GM12878 (cell line): ENCODE measurements at regions not wholly inside any gene's neighbourhood (a gene's known extent, or its start where the extent isn't known, plus 50 kb on each side); places are given as distances from the start of the nearest gene placed in this dataset.

Experiments used
- ATAC-seq: fragments of 200-7000 bp; cut with Tn5 transposase; 3 replicates; pipeline ENCODE4 v1.9.1; 2020; ENCODE audit warnings: mild to moderate bottlenecking, moderate library complexity
- BruUV-seq: library from RNA; stranded (reverse); fragments of 400-500 nt; replicated peaks from 2 replicates; lab custom pipeline; 2021; lab: Mats Ljungman, UMichigan
- CTCF ChIA-PET: fragments of 300-600 bp; sonication (Branson Sonifier 250); formaldehyde crosslinking; extraction: SDS; loops from one replicate; lab custom pipeline; 2021; ENCODE audit warnings: inconsistent platforms; lab: Yijun Ruan, JAX
- POLR2A ChIA-PET: fragments of 350-600 bp; formaldehyde crosslinking; extraction: SDS; loops from one replicate; lab custom pipeline; 2021; ENCODE audit warnings: inconsistent platforms; lab: Charles Lee
- RAD21 ChIA-PET: fragments of 300-600 bp; sonication (Branson Sonifier 250); formaldehyde crosslinking; loops from one replicate; lab custom pipeline; 2023; ENCODE audit warnings: antibody characterized with exemption; ENCODE audit not compliant: unreplicated experiment; lab: Charles Lee
- SMC1A ChIA-PET: fragments of 300-600 bp; sonication (Branson Sonifier 250); formaldehyde crosslinking; loops from one replicate; lab custom pipeline; 2023; ENCODE audit not compliant: unreplicated experiment, uncharacterized antibody; lab: Charles Lee
- DNase-seq: peaks from one replicate; pipeline ENCODE4 v3.0.0-alpha.2; 2011; ENCODE audit warnings: low read depth, low spot score
- FAIRE-seq: peaks from 3 replicates; lab custom pipeline; 2011; peaks lifted over from hg19 to GRCh38; lab: Jason Lieb, UNC
- H2AFZ ChIP-seq: 2 replicates; pipeline ENCODE4 v1.6.0; 2011; ENCODE audit warnings: low read depth, low read length, control low read depth; ENCODE audit not compliant: control insufficient read depth
- H3K27ac ChIP-seq: 2 replicates; pipeline ENCODE4 v1.5.1; 2011; ENCODE audit warnings: control low read depth; ENCODE audit not compliant: control insufficient read depth, insufficient read depth
- H3K27me3 ChIP-seq, 2 experiments: replicated peaks in 1 of 2; 2 replicates each; pipeline versions ENCODE4 v1.6.0 to v1.6.1; 2011; ENCODE audit warnings: low read length in 1 of 2; ENCODE audit not compliant: control insufficient read depth in 2 of 2, insufficient read depth in 2 of 2
- H3K36me3 ChIP-seq, 2 experiments: 2 replicates each; pipeline ENCODE4 v1.5.1; 2011; ENCODE audit warnings: low read length in 1 of 2; ENCODE audit not compliant: control insufficient read depth in 2 of 2, insufficient read depth in 2 of 2
- H3K4me1 ChIP-seq: 2 replicates; pipeline ENCODE4 v1.6.1; 2011; ENCODE audit warnings: mild to moderate bottlenecking, low read length, moderate library complexity, mixed read lengths; ENCODE audit not compliant: control insufficient read depth, insufficient read depth
- H3K4me2 ChIP-seq: 2 replicates; pipeline ENCODE4 v1.6.0; 2011; ENCODE audit warnings: control low read depth; ENCODE audit not compliant: control insufficient read depth, insufficient read depth
- H3K4me3 ChIP-seq: fragments of 200-600 bp; sonication (generic); 2 replicates; pipeline ENCODE4 v1.5.1; 2016
- H3K79me2 ChIP-seq: 2 replicates; pipeline ENCODE4 v1.6.0; 2011; ENCODE audit warnings: low read length; ENCODE audit not compliant: control insufficient read depth, insufficient read depth
- H3K9ac ChIP-seq: 2 replicates; pipeline ENCODE4 v1.8.0; 2011; ENCODE audit warnings: low read length, control low read depth, mixed read lengths; ENCODE audit not compliant: control insufficient read depth, insufficient read depth
- H3K9me3 ChIP-seq: replicated peaks from 3 replicates; pipeline ENCODE4 v1.5.1; 2011; ENCODE audit warnings: mild to moderate bottlenecking, low read length; ENCODE audit not compliant: control insufficient read depth, insufficient read depth
- H4K20me1 ChIP-seq: 2 replicates; pipeline ENCODE4 v1.6.0; 2011; ENCODE audit not compliant: control insufficient read depth, insufficient read depth
- NR2C2 ChIP-seq: IDR thresholded peaks from 2 replicates; pipeline ENCODE4 v1.6.1; 2011; ENCODE audit warnings: borderline replicate concordance, low read depth; ENCODE audit not compliant: control insufficient read depth, insufficient read length
- SREBF1 ChIP-seq: IDR thresholded peaks from 2 replicates; pipeline ENCODE4 v1.6.1; 2012; ENCODE audit warnings: mild to moderate bottlenecking, low read length
- SRF ChIP-seq, 2 experiments: IDR thresholded peaks; 2 replicates each; pipeline ENCODE4 v1.6.1; 2011; ENCODE audit warnings: low read depth in 2 of 2, low read length in 2 of 2, mild to moderate bottlenecking in 1 of 2, moderate library complexity in 1 of 2
- YY1 ChIP-seq: IDR thresholded peaks from 2 replicates; pipeline ENCODE4 v1.6.1; 2011; ENCODE audit warnings: low read depth, mild to moderate bottlenecking, low read length
- WGBS: methylation state at CpG from one replicate; pipeline ENCODE4 v1.1.6; 2016; ENCODE audit warnings: low lambda C conversion rate; ENCODE audit not compliant: insufficient replicate concordance, insufficient coverage; ENCODE audit errors: missing lambda C conversion rate; 5-methylcytosine and 5-hydroxymethylcytosine counted together
- in situ Hi-C: fragments of 300-500 bp; cut with MboI; formaldehyde crosslinking; loops from 9 replicates; pipeline ENCODE4 v1.14.3; 2018; ENCODE audit warnings: mixed read lengths
- intact Hi-C: fragments of 100-400 bp; cut with micrococcal nuclease; formaldehyde crosslinking; loops from one replicate; pipeline ENCODE4 v1.14.2; 2022; ENCODE audit not compliant: unreplicated experiment
- TF ChIP-seq, protein P1 (sequence below): fragments of 450-650 bp; IDR thresholded peaks from 2 replicates; pipeline ENCODE4 v1.6.1; 2017; ENCODE audit warnings: antibody characterized with exemption, mild to moderate bottlenecking, moderate library complexity
- TF ChIP-seq, protein P2 (sequence below): fragments of 450-650 bp; IDR thresholded peaks from 2 replicates; pipeline ENCODE4 v1.6.1; 2017; ENCODE audit warnings: mild to moderate bottlenecking, moderate library complexity

DNA sequence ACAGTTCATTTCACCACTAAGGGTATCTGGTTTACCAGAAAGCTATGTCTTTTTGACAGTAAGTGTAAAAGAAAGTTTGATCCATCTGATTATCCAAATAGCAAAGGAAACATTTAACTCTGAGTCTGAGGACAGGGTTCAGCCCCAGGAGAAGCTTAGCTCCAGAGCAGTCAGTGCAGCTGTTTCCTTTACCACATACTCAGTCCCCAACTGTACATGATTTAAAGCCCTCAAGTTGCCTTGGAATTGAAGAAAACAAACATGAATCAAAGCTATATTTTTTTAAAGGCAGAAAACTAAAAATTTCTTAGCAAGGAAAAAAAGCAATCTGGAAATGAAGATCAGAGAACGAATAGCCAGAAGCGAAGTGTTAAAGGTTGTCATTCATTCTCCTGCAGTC, 746.0 kb downstream of the METTL4 start:
- TF ChIP-seq, protein P1, sequence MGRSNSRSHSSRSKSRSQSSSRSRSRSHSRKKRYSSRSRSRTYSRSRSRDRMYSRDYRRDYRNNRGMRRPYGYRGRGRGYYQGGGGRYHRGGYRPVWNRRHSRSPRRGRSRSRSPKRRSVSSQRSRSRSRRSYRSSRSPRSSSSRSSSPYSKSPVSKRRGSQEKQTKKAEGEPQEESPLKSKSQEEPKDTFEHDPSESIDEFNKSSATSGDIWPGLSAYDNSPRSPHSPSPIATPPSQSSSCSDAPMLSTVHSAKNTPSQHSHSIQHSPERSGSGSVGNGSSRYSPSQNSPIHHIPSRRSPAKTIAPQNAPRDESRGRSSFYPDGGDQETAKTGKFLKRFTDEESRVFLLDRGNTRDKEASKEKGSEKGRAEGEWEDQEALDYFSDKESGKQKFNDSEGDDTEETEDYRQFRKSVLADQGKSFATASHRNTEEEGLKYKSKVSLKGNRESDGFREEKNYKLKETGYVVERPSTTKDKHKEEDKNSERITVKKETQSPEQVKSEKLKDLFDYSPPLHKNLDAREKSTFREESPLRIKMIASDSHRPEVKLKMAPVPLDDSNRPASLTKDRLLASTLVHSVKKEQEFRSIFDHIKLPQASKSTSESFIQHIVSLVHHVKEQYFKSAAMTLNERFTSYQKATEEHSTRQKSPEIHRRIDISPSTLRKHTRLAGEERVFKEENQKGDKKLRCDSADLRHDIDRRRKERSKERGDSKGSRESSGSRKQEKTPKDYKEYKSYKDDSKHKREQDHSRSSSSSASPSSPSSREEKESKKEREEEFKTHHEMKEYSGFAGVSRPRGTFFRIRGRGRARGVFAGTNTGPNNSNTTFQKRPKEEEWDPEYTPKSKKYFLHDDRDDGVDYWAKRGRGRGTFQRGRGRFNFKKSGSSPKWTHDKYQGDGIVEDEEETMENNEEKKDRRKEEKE = no peak
- FAIRE-seq = no peak

GRCh38 chr18:1840878-1841277, 730.4 kb downstream of the METTL4 start:
- ChIA-PET RAD21 (no interaction called here), POLR2A (no interaction called here), SMC1A (no interaction called here), CTCF (no interaction called here)
- no peaks in the 10 kb centered on the region for H3K27me3 ChIP-seq
- H3K9ac ChIP-seq = no peak overlapping the region
- no peak overlapping the region for H3K27ac ChIP-seq
- BruUV-seq = no TSS peak
- in situ Hi-C loops = no loop called here
- intact Hi-C loops = no loop called here
- 35% methylated on average over 5 of the region's 5 CpGs for WGBS
- H3K9me3 ChIP-seq = no peaks in the 10 kb centered on the region
- DNase-seq (no peak), FAIRE-seq (no peak), ATAC-seq (no peak)
- H3K36me3 ChIP-seq = no peaks in the 10 kb centered on the region
- H3K4me3 ChIP-seq = no peak overlapping the region
- H3K79me2 ChIP-seq = no peaks in the 10 kb centered on the region
- no peak overlapping the region for H3K4me2 ChIP-seq
- H2AFZ ChIP-seq = no peak overlapping the region
- H4K20me1 ChIP-seq = no peaks in the 10 kb centered on the region
- no peaks in the 10 kb centered on the region for H3K4me1 ChIP-seq
- TF ChIP-seq SREBF1 = no peak
- TF ChIP-seq NR2C2 = no peak
- TF ChIP-seq, protein P2, sequence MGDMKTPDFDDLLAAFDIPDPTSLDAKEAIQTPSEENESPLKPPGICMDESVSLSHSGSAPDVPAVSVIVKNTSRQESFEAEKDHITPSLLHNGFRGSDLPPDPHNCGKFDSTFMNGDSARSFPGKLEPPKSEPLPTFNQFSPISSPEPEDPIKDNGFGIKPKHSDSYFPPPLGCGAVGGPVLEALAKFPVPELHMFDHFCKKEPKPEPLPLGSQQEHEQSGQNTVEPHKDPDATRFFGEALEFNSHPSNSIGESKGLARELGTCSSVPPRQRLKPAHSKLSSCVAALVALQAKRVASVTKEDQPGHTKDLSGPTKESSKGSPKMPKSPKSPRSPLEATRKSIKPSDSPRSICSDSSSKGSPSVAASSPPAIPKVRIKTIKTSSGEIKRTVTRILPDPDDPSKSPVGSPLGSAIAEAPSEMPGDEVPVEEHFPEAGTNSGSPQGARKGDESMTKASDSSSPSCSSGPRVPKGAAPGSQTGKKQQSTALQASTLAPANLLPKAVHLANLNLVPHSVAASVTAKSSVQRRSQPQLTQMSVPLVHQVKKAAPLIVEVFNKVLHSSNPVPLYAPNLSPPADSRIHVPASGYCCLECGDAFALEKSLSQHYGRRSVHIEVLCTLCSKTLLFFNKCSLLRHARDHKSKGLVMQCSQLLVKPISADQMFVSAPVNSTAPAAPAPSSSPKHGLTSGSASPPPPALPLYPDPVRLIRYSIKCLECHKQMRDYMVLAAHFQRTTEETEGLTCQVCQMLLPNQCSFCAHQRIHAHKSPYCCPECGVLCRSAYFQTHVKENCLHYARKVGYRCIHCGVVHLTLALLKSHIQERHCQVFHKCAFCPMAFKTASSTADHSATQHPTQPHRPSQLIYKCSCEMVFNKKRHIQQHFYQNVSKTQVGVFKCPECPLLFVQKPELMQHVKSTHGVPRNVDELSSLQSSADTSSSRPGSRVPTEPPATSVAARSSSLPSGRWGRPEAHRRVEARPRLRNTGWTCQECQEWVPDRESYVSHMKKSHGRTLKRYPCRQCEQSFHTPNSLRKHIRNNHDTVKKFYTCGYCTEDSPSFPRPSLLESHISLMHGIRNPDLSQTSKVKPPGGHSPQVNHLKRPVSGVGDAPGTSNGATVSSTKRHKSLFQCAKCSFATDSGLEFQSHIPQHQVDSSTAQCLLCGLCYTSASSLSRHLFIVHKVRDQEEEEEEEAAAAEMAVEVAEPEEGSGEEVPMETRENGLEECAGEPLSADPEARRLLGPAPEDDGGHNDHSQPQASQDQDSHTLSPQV = no peak
- no peak for TF ChIP-seq SRF (IDR thresholded peaks at IDR 0.05; ENCODE audit: low read depth in 2 of 2, low read length in 2 of 2)
- no peak for TF ChIP-seq YY1

More for the DNA sequence above, 746.0 kb downstream of the METTL4 start:
- Histone ChIP-seq H3K4me3 (no peak overlapping the region), H3K9ac (no peak overlapping the region), H3K4me2 (no peak overlapping the region), H3K27me3 (no peaks in the 10 kb centered on the region), H3K79me2 (no peaks in the 10 kb centered on the region), H3K9me3 (no peaks in the 10 kb centered on the region), H3K36me3 (no peaks in the 10 kb centered on the region), H2AFZ (no peak overlapping the region), H4K20me1 (no peaks in the 10 kb centered on the region), H3K27ac (no peak overlapping the region), H3K4me1 (no peaks in the 10 kb centered on the region)
- ATAC-seq (no peak), DNase-seq (no peak)
- ChIA-PET SMC1A (no interaction called here), RAD21 (no interaction called here), CTCF (no interaction called here), POLR2A (no interaction called here)
- in situ Hi-C loops (no loop called here), intact Hi-C loops (no loop called here)
- WGBS = 18% methylated on average over 2 of the region's 2 CpGs
- no TSS peak for BruUV-seq
